Effector CD8-positive, alpha-beta T cell (primary cell): ENCODE measurements at regions not wholly inside any gene's neighbourhood (a gene's known extent, or its start where the extent isn't known, plus 50 kb on each side); places are given as distances from the start of the nearest gene placed in this dataset.
A peak's percentile ranks its signal among the peaks of the same experiment; 100 is the strongest.

Source experiments
- DNase-seq: peaks from one replicate; lab custom pipeline; 2025; lab: John Stamatoyannopoulos, UW

- no peak for DNase-seq
These were observed 66.3 kb downstream of the ITM2A start for GRCh38 chrX:79300856-79301255.

DNA sequence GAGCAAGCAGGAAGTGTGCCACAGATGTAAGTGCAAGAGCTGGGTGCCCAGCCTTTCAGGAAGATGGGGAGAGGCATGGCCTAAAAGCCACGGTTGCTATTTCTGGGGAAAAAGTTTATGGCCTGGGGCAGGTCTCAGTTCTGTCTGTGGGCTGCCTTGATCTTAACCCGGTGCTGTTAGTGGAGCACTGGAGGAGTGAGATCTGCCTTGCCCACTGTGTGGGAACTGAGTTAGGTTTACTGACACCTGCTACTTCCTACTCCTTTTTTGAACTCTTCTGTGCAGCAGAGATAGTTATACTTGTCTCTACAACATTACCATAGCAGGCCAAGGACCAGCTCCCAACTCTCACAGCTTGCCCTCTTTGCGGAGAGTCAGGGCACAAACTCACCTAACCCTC lies 76.5 kb downstream of the ITM2A start:
- DNase-seq: no peak

GRCh38 chrX:79288733-79289132 lies 78.4 kb downstream of the ITM2A start:
- no peak for DNase-seq

DNA sequence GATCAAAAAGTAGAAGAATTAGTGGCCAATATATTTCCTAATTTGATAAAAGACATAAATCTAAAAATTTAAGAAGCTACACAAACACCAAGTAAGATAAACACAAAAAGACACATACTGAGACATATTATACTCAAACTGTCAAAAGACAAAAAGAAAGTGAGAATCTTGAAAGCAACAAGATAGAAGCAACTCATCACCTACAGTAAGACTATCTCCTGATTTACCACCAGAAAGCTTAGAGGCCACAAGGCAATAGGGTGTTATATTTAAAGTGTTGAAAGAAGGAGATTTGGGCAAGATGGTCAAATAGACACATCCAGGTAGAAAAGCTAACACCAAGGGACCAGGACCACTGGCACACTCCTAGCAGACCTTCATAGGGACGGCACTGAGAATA lies 79.4 kb downstream of the ITM2A start:
- no peak for DNase-seq

GRCh38 chrX:79281775-79282174 lies 85.4 kb downstream of the ITM2A start:
- no peak for DNase-seq

DNA sequence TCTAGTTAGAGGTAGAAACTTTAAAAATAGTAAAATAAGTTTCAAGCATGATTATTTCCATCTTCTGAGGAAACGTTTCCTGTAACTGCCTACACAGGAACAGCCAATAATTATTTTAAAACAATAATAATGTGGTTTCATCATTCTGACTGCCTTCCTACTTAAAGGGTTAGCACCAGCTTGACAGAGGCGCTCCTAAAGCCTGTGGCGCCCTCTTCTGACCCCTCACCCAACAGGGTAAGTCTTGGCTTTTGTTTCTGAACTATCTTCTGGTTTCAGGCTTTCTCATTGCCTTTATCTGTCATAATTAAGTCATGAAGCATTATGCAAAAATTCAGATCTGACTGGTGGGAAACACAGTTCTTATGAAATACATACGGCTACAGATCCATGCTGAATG lies 96.7 kb downstream of the ITM2A start:
- peak; percentile 32 for DNase-seq

DNA sequence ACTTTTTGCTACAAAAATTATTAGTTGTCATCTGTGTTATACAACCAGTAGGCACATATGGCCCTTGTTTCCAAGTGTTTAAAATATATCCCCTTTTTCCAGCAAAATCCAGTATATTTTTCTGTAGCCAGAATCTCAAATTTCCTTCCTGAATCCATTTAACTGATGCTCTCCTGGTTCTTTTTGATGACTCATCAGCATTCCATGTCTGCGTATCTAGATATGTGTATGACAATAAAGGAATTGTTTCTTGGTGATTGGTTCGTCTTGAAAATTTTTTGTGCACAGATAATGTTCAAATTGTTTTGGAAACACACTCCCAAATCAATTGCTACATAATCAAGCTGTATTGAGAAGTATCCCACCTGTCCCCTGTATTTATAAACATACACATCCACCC lies 98.3 kb downstream of the ITM2A start:
- no peak for DNase-seq

DNA sequence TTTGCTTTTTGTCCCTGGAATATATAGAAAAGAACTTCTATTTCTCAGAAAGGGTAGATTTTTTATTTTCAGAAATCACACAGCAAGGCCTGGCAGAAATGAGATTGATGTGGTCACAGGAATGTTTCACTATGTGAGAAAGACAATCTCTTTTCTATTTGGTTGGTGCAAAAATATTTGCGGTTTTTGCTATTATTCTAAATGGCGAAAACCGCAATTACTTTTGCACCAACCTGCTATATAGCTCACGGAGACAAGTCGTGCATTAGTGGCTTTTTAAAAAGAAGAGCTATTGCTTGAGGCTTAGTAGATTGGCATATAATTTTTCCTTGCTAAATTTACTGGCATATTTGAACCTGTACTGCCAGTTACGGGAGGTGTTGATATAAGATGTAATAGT lies 100.4 kb downstream of the ITM2A start:
- DNase-seq: no peak

- DNase-seq: no peak
These were observed 103.6 kb downstream of the ITM2A start for GRCh38 chrX:79263550-79263949.

GRCh38 chrX:79259073-79259689 lies 108.0 kb downstream of the ITM2A start:
- DNase-seq: peak; percentile 1

DNA sequence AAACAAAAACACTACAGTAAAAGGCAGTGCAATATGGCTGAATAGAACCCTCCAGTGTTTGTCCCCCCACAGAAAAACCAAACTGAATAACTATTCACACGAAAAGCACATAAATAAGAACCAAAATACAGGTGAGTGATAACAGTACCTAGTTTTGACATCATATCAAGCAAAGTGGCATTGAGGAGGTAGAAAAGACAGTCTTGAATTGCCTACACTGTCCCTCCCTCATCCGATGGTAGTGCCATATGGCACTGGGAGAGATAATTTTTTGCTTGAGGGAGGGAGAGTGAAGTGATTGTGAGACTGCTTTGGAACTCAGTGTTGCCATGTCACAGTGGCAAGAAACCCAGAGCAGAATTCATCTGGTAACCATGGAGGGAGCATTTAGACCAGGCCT lies 99.2 kb downstream of the GPR174 start:
- no peak for DNase-seq

DNA sequence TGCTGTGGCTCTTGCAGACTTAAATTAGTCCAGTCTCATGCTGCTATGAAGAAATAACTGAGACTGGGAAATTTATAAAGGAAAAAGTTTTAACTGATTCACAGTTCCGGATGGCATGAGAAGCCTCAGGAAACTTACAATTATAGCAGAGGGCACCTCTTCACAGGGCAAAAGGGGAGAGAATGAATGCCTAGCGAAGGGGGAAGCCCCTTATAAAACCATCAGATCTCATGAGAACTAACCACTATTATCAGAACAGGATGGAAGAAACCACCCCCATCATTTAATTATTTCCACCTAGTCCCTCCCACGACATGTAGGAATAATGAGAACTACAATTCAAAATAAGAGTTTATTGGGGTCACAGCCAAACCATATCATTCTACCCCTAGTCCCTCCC lies 91.4 kb downstream of the GPR174 start:
- DNase-seq: no peak

GRCh38 chrX:79231662-79232061 lies 87.2 kb downstream of the GPR174 start:
- DNase-seq: no peak
